Amniotic stem cell (primary cell): ENCODE measurements at regions not wholly inside any gene's neighbourhood (a gene's known extent, or its start where the extent isn't known, plus 50 kb on each side); places are given as distances from the start of the nearest gene placed in this dataset.
A peak's percentile ranks its signal among the peaks of the same experiment; 100 is the strongest.
"Not testable (repeated sequence)": the region's sequence is repeated elsewhere in the genome, so short reads cannot be mapped to it uniquely, and the experiment has no call there.

Source experiments
- DNase-seq: peaks from one replicate; lab custom pipeline; 2025; lab: John Stamatoyannopoulos, UW

GRCh38 chr6:90372450-90372849, 75.8 kb upstream of the BACH2 start:
- no peak for DNase-seq

- no peak for DNase-seq
These were observed 73.9 kb upstream of the BACH2 start for GRCh38 chr6:90370493-90370959.

GRCh38 chr6:90369651-90370050, 73.0 kb upstream of the BACH2 start:
- DNase-seq = no peak

GRCh38 chr6:90369024-90369519, 72.4 kb upstream of the BACH2 start:
- peak; percentile 99 for DNase-seq

- DNase-seq = no peak
These were observed 72.0 kb upstream of the BACH2 start for GRCh38 chr6:90368601-90369000.

- DNase-seq = no peak
These were observed 71.4 kb upstream of the BACH2 start for GRCh38 chr6:90368001-90368400.

- DNase-seq = no peak
These were observed 69.0 kb upstream of the BACH2 start for GRCh38 chr6:90365565-90366219.

GRCh38 chr6:90365002-90365401, 68.4 kb upstream of the BACH2 start:
- no peak for DNase-seq

GRCh38 chr6:90364286-90364685, 67.6 kb upstream of the BACH2 start:
- no peak for DNase-seq

GRCh38 chr6:90362318-90362717, 65.7 kb upstream of the BACH2 start:
- no peak for DNase-seq

- DNase-seq = no peak
These were observed 64.5 kb upstream of the BACH2 start for GRCh38 chr6:90361174-90361573.

- not testable (repeated sequence) for DNase-seq
These were observed 61.6 kb upstream of the BACH2 start for GRCh38 chr6:90358036-90358770.

GRCh38 chr6:90356012-90356421, 59.4 kb upstream of the BACH2 start:
- DNase-seq = no peak

GRCh38 chr6:90354961-90355360, 58.3 kb upstream of the BACH2 start:
- no peak for DNase-seq

- DNase-seq = peak; percentile 1
These were observed 55.1 kb upstream of the BACH2 start for GRCh38 chr6:90351696-90352095.

GRCh38 chr6:90350689-90351554, 54.3 kb upstream of the BACH2 start:
- DNase-seq = no peak

- no peak for DNase-seq
These were observed 50.8 kb upstream of the BACH2 start for GRCh38 chr6:90347411-90347851.

- DNase-seq = no peak
These were observed 50.1 kb upstream of the BACH2 start for GRCh38 chr6:90346729-90347128.
